Thoracic aorta (tissue), 2 donors: ENCODE measurements at regions not wholly inside any gene's neighbourhood (a gene's known extent, or its start where the extent isn't known, plus 50 kb on each side); places are given as distances from the start of the nearest gene placed in this dataset.

Experiments
- ATAC-seq: fragments of 150-250 bp; one replicate; pipeline ENCODE4 v1.8.0; 2017; ENCODE audit warnings: low read depth; ENCODE audit not compliant: insufficient number of reproducible peaks, low FRiP score
- DNase-seq: peaks from one replicate; pipeline ENCODE4 v3.0.0-alpha.2; 2020; ENCODE audit warnings: low spot score
- H3K27ac ChIP-seq, 2 donors: fragments of 200-600 bp; sonication (generic); 1 replicate in 1 of 2; 2 replicates in 1 of 2; pipeline ENCODE4 v1.5.1; 2016; ENCODE audit warnings: mild to moderate bottlenecking in 2 of 2, moderate library complexity in 2 of 2
- H3K27me3 ChIP-seq: fragments of 200-600 bp; sonication (generic); replicated peaks from 2 replicates; pipeline ENCODE4 v1.6.0; 2016; ENCODE audit warnings: mild to moderate bottlenecking; ENCODE audit not compliant: insufficient read depth
- H3K36me3 ChIP-seq: fragments of 200-600 bp; sonication (generic); one replicate; pipeline ENCODE4 v1.5.1; 2016
- H3K4me1 ChIP-seq, 2 donors: fragments of 200-600 bp; sonication (generic); 1 replicate in 1 of 2; 2 replicates in 1 of 2; pipeline versions ENCODE4 v1.5.1 to v1.6.0; 2016; ENCODE audit warnings: low read depth in 2 of 2, mild to moderate bottlenecking in 1 of 2; ENCODE audit not compliant: control insufficient read depth in 1 of 2
- H3K4me3 ChIP-seq: fragments of 200-600 bp; sonication (generic); 2 replicates; pipeline ENCODE4 v1.5.1; 2016; ENCODE audit warnings: mild to moderate bottlenecking
- H3K9me3 ChIP-seq: fragments of 200-600 bp; sonication (generic); 2 replicates; pipeline ENCODE4 v1.5.1; 2016
- TF ChIP-seq, protein P1 (sequence below): fragments of 200-600 bp; sonication (generic); IDR thresholded peaks from one replicate; pipeline ENCODE4 v1.5.1; 2019; ENCODE audit warnings: antibody characterized with exemption

DNA sequence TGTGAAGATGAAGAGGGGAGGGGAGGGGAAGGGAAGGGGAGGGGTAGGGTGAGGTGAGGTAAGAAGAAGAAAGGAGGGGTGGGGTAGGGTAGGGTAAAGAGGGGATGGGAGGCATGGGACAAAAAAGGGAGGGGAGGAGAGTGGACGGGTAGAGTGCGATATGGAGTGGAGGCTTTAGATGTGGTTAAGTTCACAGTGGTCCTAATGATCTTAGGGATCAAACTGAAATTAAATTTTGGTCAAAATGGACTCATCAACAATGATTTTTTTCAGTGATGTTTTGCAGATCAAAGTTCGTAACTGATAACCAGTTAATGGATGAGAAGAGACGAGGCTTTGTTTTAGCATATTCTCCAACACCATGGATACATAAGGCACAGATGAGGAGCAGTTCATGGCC, 513.9 kb upstream of the ACVR2A start:
- TF ChIP-seq, protein P1, sequence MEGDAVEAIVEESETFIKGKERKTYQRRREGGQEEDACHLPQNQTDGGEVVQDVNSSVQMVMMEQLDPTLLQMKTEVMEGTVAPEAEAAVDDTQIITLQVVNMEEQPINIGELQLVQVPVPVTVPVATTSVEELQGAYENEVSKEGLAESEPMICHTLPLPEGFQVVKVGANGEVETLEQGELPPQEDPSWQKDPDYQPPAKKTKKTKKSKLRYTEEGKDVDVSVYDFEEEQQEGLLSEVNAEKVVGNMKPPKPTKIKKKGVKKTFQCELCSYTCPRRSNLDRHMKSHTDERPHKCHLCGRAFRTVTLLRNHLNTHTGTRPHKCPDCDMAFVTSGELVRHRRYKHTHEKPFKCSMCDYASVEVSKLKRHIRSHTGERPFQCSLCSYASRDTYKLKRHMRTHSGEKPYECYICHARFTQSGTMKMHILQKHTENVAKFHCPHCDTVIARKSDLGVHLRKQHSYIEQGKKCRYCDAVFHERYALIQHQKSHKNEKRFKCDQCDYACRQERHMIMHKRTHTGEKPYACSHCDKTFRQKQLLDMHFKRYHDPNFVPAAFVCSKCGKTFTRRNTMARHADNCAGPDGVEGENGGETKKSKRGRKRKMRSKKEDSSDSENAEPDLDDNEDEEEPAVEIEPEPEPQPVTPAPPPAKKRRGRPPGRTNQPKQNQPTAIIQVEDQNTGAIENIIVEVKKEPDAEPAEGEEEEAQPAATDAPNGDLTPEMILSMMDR, result no peak
- Histone ChIP-seq H3K4me3 (no peak overlapping the region), H3K4me1 (no peaks in the 10 kb centered on the region), H3K27ac (no peak overlapping the region), H3K27me3 (no peaks in the 10 kb centered on the region), H3K9me3 (no peaks in the 10 kb centered on the region), H3K36me3 (no peaks in the 10 kb centered on the region)
- DNase-seq, result no peak
- no peak for ATAC-seq

DNA sequence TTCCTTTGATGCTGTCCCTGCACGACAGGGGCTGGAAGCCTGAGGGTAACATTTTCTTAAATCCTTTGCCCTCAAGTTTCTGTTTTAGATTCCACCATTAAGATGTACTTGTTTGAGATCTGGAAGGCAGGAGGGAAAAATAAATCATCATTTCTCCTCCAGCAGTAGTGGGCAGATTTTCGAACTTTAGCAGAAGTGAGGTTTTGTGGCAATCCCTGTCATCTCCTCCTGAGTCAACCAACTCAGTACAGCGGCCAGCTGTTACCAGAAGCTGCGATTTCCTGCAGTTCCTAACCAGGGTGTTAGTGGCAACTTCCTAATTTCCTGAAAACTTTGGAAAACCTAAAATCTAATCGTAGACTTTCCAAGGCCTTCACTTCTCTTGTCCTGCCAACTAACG, 517.2 kb upstream of the ACVR2A start:
- H3K4me1 ChIP-seq, result no peaks in the 10 kb centered on the region
- no peak overlapping the region for H3K4me3 ChIP-seq
- no peak overlapping the region for H3K27ac ChIP-seq
- no peak for ATAC-seq
- DNase-seq, result no peak
- H3K9me3 ChIP-seq, result no peaks in the 10 kb centered on the region
- H3K36me3 ChIP-seq, result no peaks in the 10 kb centered on the region
- TF ChIP-seq, protein P1, result no peak
- H3K27me3 ChIP-seq, result no peaks in the 10 kb centered on the region

DNA sequence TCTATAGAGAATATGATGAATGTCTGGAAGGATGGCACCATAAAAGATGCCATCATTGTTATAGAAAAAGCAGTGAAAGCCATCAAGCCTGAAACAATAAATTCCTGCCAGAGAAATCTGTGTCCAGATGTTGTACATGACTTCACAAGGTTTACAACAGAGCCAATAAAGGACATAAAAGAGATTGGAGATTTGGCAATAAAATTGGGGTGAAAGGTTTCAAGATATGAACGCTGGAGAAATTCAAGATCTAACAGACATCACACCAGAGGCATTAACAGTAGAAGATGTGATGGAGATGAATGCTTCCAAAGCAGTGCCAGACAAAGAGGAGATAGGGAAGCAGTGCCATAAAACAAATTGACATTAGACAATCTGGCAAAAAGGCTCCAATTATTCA, 518.8 kb upstream of the ACVR2A start:
- H3K27me3 ChIP-seq, result no peaks in the 10 kb centered on the region

DNA sequence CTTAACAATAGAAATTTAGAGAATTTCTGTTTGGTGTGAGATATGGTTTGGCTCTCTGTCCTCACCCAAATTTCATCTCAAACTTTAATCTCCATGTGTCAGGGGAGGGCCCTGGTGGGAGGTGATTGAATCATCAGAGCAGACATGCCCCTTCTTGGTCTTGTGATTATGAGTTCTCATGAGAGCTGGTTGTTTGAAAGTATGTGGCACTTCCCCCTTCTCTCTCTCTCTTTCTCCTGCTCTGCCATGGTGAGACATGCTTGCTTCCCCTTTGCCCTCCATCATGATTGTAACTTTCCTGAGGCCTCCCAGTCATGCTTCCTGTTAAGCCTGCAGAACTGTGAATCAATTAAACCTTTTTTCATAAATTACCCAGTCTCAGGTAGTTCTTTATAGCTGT, 524.7 kb upstream of the ACVR2A start:
- H3K9me3 ChIP-seq, result peaks cover 4% of the 10 kb centered on the region
- ATAC-seq, result no peak

More for the DNA sequence above, 518.8 kb upstream of the ACVR2A start:
- ATAC-seq, result no peak
- TF ChIP-seq, protein P1, result no peak
- H3K4me3 ChIP-seq, result no peak overlapping the region
- no peaks in the 10 kb centered on the region for H3K4me1 ChIP-seq
- no peaks in the 10 kb centered on the region for H3K9me3 ChIP-seq
- H3K27ac ChIP-seq, result no peak overlapping the region
- DNase-seq, result no peak
- no peaks in the 10 kb centered on the region for H3K36me3 ChIP-seq

DNA sequence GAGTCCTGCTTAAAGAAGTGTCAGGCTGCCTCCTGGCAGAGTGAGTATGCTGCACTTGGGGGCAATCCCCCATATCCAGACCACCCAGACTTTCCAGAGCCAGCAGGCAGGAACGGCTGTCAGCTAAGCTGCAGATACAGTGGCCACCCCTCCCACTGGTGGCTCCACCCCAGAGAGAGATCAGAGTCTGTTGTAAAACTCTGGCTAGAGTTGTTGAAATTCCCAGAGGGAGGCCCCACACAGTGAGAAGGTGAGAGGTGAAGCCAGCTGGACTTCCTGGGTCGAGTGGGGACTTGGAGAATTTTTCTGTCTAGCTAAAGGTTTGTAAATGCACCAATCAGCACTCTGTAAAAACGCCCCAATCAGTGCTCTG, 533.8 kb upstream of the ACVR2A start:
- TF ChIP-seq, protein P1, result no peak
- Histone ChIP-seq H3K27me3 (no peaks in the 10 kb centered on the region), H3K9me3 (no peaks in the 10 kb centered on the region), H3K27ac (no peak overlapping the region), H3K36me3 (no peaks in the 10 kb centered on the region), H3K4me3 (no peak overlapping the region), H3K4me1 (no peaks in the 10 kb centered on the region)
- DNase-seq (no peak), ATAC-seq (no peak)

More for the DNA sequence above, 524.7 kb upstream of the ACVR2A start:
- DNase-seq, result no peak
- TF ChIP-seq, protein P1, result no peak
- Histone ChIP-seq H3K4me1 (no peaks in the 10 kb centered on the region), H3K27ac (no peak overlapping the region), H3K4me3 (no peak overlapping the region), H3K27me3 (no peaks in the 10 kb centered on the region), H3K36me3 (no peaks in the 10 kb centered on the region)
